Duodenal mucosa (tissue), 2 donors: ENCODE measurements at regions not wholly inside any gene's neighbourhood (a gene's known extent, or its start where the extent isn't known, plus 50 kb on each side); places are given as distances from the start of the nearest gene placed in this dataset.

Experiments used
- H3K27ac ChIP-seq: one replicate; pipeline ENCODE4 v1.7.0; 2013; ENCODE audit warnings: low read depth, low read length
- H3K27me3 ChIP-seq, 2 donors: one replicate each; pipeline ENCODE4 v1.7.0; 2013; ENCODE audit warnings: low read length in 2 of 2, control low read depth in 1 of 2; ENCODE audit not compliant: insufficient read depth in 2 of 2, control insufficient read depth in 1 of 2
- H3K36me3 ChIP-seq, 2 donors: one replicate each; pipeline ENCODE4 v1.7.0; 2013; ENCODE audit warnings: low read length in 2 of 2, control low read depth in 1 of 2; ENCODE audit not compliant: insufficient read depth in 2 of 2, control insufficient read depth in 1 of 2
- H3K4me1 ChIP-seq, 2 donors: one replicate each; pipeline ENCODE4 v1.7.0; 2013; ENCODE audit warnings: low read length in 2 of 2, control low read depth in 1 of 2; ENCODE audit not compliant: insufficient read depth in 2 of 2, control insufficient read depth in 1 of 2
- H3K4me3 ChIP-seq, 2 donors: one replicate each; pipeline ENCODE4 v1.7.0; 2013; ENCODE audit warnings: low read length in 2 of 2, low read depth in 1 of 2
- H3K9ac ChIP-seq, 2 donors: one replicate each; pipeline ENCODE4 v1.7.0; 2013; ENCODE audit warnings: low read length in 2 of 2, low read depth in 1 of 2
- H3K9me3 ChIP-seq, 2 donors: one replicate each; pipeline ENCODE4 v1.7.0; 2013; ENCODE audit warnings: low read length in 2 of 2, control low read depth in 1 of 2; ENCODE audit not compliant: control insufficient read depth in 1 of 2

- no peak overlapping the region for H3K9ac ChIP-seq
- H3K9me3 ChIP-seq = no peaks in the 10 kb centered on the region
- no peaks in the 10 kb centered on the region for H3K27me3 ChIP-seq
- no peaks in the 10 kb centered on the region for H3K36me3 ChIP-seq
- H3K4me1 ChIP-seq = peaks cover 22 to 28% of the 10 kb centered on the region in 2 donors
- no peak overlapping the region for H3K4me3 ChIP-seq
- H3K27ac ChIP-seq = no peak overlapping the region
Measured at GRCh38 chr16:79434092-79434491, 166.4 kb downstream of the MAF start.

GRCh38 chr16:79431923-79432322 lies 168.6 kb downstream of the MAF start:
- Histone ChIP-seq H3K9ac (no peak overlapping the region), H3K27ac (no peak overlapping the region), H3K27me3 (no peaks in the 10 kb centered on the region), H3K4me1 (peaks cover 13 to 18% of the 10 kb centered on the region in 2 donors), H3K9me3 (no peaks in the 10 kb centered on the region), H3K4me3 (no peak overlapping the region), H3K36me3 (no peaks in the 10 kb centered on the region)

- peak overlapping the region in 1 of 2 donors; percentile 28 for H3K9ac ChIP-seq
- peak overlapping the region in 1 of 2 donors; percentile 23 for H3K4me3 ChIP-seq
- no peaks in the 10 kb centered on the region for H3K9me3 ChIP-seq
- no peaks in the 10 kb centered on the region for H3K27me3 ChIP-seq
- H3K27ac ChIP-seq = no peak overlapping the region
- H3K4me1 ChIP-seq = peaks cover 13 to 18% of the 10 kb centered on the region in 2 donors
- H3K36me3 ChIP-seq = no peaks in the 10 kb centered on the region
Measured at GRCh38 chr16:79430191-79430678, 170.3 kb downstream of the MAF start.

GRCh38 chr16:79429381-79430190 lies 171.0 kb downstream of the MAF start:
- no peaks in the 10 kb centered on the region for H3K27me3 ChIP-seq
- no peak overlapping the region for H3K9ac ChIP-seq
- H3K4me1 ChIP-seq = peaks cover 13 to 18% of the 10 kb centered on the region in 2 donors
- H3K36me3 ChIP-seq = no peaks in the 10 kb centered on the region
- no peak overlapping the region for H3K27ac ChIP-seq
- no peaks in the 10 kb centered on the region for H3K9me3 ChIP-seq
- H3K4me3 ChIP-seq = peak overlapping the region in 1 of 2 donors; percentile 23

GRCh38 chr16:79426663-79427062 lies 173.9 kb downstream of the MAF start:
- Histone ChIP-seq H3K9ac (no peak overlapping the region), H3K9me3 (no peaks in the 10 kb centered on the region), H3K27ac (no peak overlapping the region), H3K36me3 (no peaks in the 10 kb centered on the region), H3K4me1 (peaks cover 13 to 18% of the 10 kb centered on the region in 2 donors), H3K4me3 (no peak overlapping the region), H3K27me3 (no peaks in the 10 kb centered on the region)

- H3K4me1 ChIP-seq = no peaks in the 10 kb centered on the region
- H3K4me3 ChIP-seq = no peak overlapping the region
- no peaks in the 10 kb centered on the region for H3K9me3 ChIP-seq
- no peak overlapping the region for H3K9ac ChIP-seq
- H3K27me3 ChIP-seq = no peaks in the 10 kb centered on the region
- H3K36me3 ChIP-seq = no peaks in the 10 kb centered on the region
- H3K27ac ChIP-seq = no peak overlapping the region
Measured at GRCh38 chr16:79422064-79422463, 178.5 kb downstream of the MAF start.

GRCh38 chr16:79421126-79421525 lies 179.4 kb downstream of the MAF start:
- H3K27me3 ChIP-seq = no peaks in the 10 kb centered on the region
- H3K4me1 ChIP-seq = no peaks in the 10 kb centered on the region
- no peak overlapping the region for H3K9ac ChIP-seq
- no peaks in the 10 kb centered on the region for H3K9me3 ChIP-seq
- H3K36me3 ChIP-seq = no peaks in the 10 kb centered on the region
- H3K27ac ChIP-seq = no peak overlapping the region
- no peak overlapping the region for H3K4me3 ChIP-seq

- Histone ChIP-seq H3K9ac (no peak overlapping the region), H3K27me3 (no peaks in the 10 kb centered on the region), H3K27ac (no peak overlapping the region), H3K36me3 (no peaks in the 10 kb centered on the region), H3K4me1 (no peaks in the 10 kb centered on the region), H3K9me3 (no peaks in the 10 kb centered on the region), H3K4me3 (no peak overlapping the region)
Measured at GRCh38 chr16:79420493-79420892, 180.0 kb downstream of the MAF start.

- H3K27ac ChIP-seq = no peak overlapping the region
- no peak overlapping the region for H3K9ac ChIP-seq
- no peaks in the 10 kb centered on the region for H3K36me3 ChIP-seq
- H3K4me3 ChIP-seq = no peak overlapping the region
- H3K4me1 ChIP-seq = no peaks in the 10 kb centered on the region
- no peaks in the 10 kb centered on the region for H3K27me3 ChIP-seq
- no peaks in the 10 kb centered on the region for H3K9me3 ChIP-seq
Measured at GRCh38 chr16:79419148-79419547, 181.4 kb downstream of the MAF start.

GRCh38 chr16:79417601-79418008 lies 182.9 kb downstream of the MAF start:
- Histone ChIP-seq H3K9ac (no peak overlapping the region), H3K36me3 (no peaks in the 10 kb centered on the region), H3K4me3 (no peak overlapping the region), H3K9me3 (no peaks in the 10 kb centered on the region), H3K4me1 (peaks cover 0 to 2% of the 10 kb centered on the region in 2 donors), H3K27ac (no peak overlapping the region), H3K27me3 (no peaks in the 10 kb centered on the region)
